Erythroblast (primary cell): ENCODE measurements at regions not wholly inside any gene's neighbourhood (a gene's known extent, or its start where the extent isn't known, plus 50 kb on each side); places are given as distances from the start of the nearest gene placed in this dataset.

ENCODE experiments used
- GATA1 ChIP-seq: IDR thresholded peaks from 2 replicates; pipeline ENCODE4 v1.6.1; 2011; ENCODE audit warnings: low read depth, mild to moderate bottlenecking, control low read depth, low read length, moderate library complexity
- POLR2A ChIP-seq: IDR thresholded peaks from 2 replicates; pipeline ENCODE4 v1.6.1; 2011; ENCODE audit warnings: mild to moderate bottlenecking, low read length

- TF ChIP-seq POLR2A (no peak), GATA1 (no peak)
Measured at GRCh38 chr18:27794181-27794926, 382.6 kb downstream of the CDH2 start.
